Activated CD4-positive, CD25-positive, alpha-beta regulatory T cell treated with anti-CD3 and anti-CD28 coated beads, Interleukin-2, amount 50 U/mL, for 24 hours (primary cell): ENCODE measurements at regions not wholly inside any gene's neighbourhood (a gene's known extent, or its start where the extent isn't known, plus 50 kb on each side); places are given as distances from the start of the nearest gene placed in this dataset.

ENCODE experiments used
- ATAC-seq, 2 donors: fragments of 150-1000 bp; cut with Tn5 transposase; one replicate each; pipeline ENCODE4 v1.10.0; 2021; ENCODE audit warnings: mild to moderate bottlenecking in 1 of 2, moderate library complexity in 1 of 2

GRCh38 chr5:153147891-153148623, 342.4 kb upstream of the GRIA1 start:
- no peak for ATAC-seq

GRCh38 chr5:153148624-153148976, 341.9 kb upstream of the GRIA1 start:
- ATAC-seq = no peak

- no peak for ATAC-seq
These were observed 338.9 kb upstream of the GRIA1 start for GRCh38 chr5:153151558-153151957.

GRCh38 chr5:153153086-153153485, 337.4 kb upstream of the GRIA1 start:
- no peak for ATAC-seq

GRCh38 chr5:153157156-153157555, 333.3 kb upstream of the GRIA1 start:
- no peak for ATAC-seq

GRCh38 chr5:153158608-153159007, 331.9 kb upstream of the GRIA1 start:
- ATAC-seq = no peak

- ATAC-seq = no peak
These were observed 330.9 kb upstream of the GRIA1 start for GRCh38 chr5:153159616-153160015.

GRCh38 chr5:153168241-153168640, 322.2 kb upstream of the GRIA1 start:
- ATAC-seq = no peak

- ATAC-seq = no peak
These were observed 303.0 kb upstream of the GRIA1 start for GRCh38 chr5:153187503-153187902.

GRCh38 chr5:153206361-153206760, 284.1 kb upstream of the GRIA1 start:
- no peak for ATAC-seq

- no peak for ATAC-seq
These were observed 281.5 kb upstream of the GRIA1 start for GRCh38 chr5:153209016-153209415.

GRCh38 chr5:153209687-153210086, 280.8 kb upstream of the GRIA1 start:
- ATAC-seq = no peak

GRCh38 chr5:153211076-153211475, 279.4 kb upstream of the GRIA1 start:
- ATAC-seq = no peak

GRCh38 chr5:153212471-153212870, 278.0 kb upstream of the GRIA1 start:
- no peak for ATAC-seq

- ATAC-seq = no peak
These were observed 267.5 kb upstream of the GRIA1 start for GRCh38 chr5:153222936-153223335.

- ATAC-seq = no peak
These were observed 267.1 kb upstream of the GRIA1 start for GRCh38 chr5:153223376-153223775.

- ATAC-seq = no peak
These were observed 265.8 kb upstream of the GRIA1 start for GRCh38 chr5:153224651-153225050.

- ATAC-seq = no peak
These were observed 256.5 kb upstream of the GRIA1 start for GRCh38 chr5:153233933-153234332.

GRCh38 chr5:153236319-153236718, 254.2 kb upstream of the GRIA1 start:
- no peak for ATAC-seq

- ATAC-seq = no peak
These were observed 252.7 kb upstream of the GRIA1 start for GRCh38 chr5:153237671-153238332.

- ATAC-seq = no peak
These were observed 233.1 kb upstream of the GRIA1 start for GRCh38 chr5:153257381-153257780.

- no peak for ATAC-seq
These were observed 232.0 kb upstream of the GRIA1 start for GRCh38 chr5:153258469-153258868.

- ATAC-seq = no peak
These were observed 223.0 kb upstream of the GRIA1 start for GRCh38 chr5:153267506-153267905.

GRCh38 chr5:153275695-153276094, 214.8 kb upstream of the GRIA1 start:
- ATAC-seq = no peak

- ATAC-seq = no peak
These were observed 214.3 kb upstream of the GRIA1 start for GRCh38 chr5:153276151-153276550.
